HCT116 (cell line): ENCODE measurements at regions not wholly inside any gene's neighbourhood (a gene's known extent, or its start where the extent isn't known, plus 50 kb on each side); places are given as distances from the start of the nearest gene placed in this dataset.

ENCODE experiments used
- ATAC-seq: fragments of 200-7000 bp; cut with Tn5 transposase; 2 replicates; pipeline ENCODE4 v1.9.1; 2020; ENCODE audit warnings: mild to moderate bottlenecking, moderate library complexity
- BruUV-seq: library from RNA; stranded (reverse); fragments of 400-500 nt; replicated peaks from 2 replicates; lab custom pipeline; 2021; lab: Mats Ljungman, UMichigan
- CTCF ChIA-PET: fragments of 300-600 bp; sonication (Branson Sonifier 250); formaldehyde crosslinking; loops from one replicate; lab custom pipeline; 2021; ENCODE audit warnings: antibody characterized with exemption; lab: Charles Lee
- POLR2A ChIA-PET: fragments of 300-600, 350-600 bp; sonication (Branson Sonifier 250); formaldehyde crosslinking; loops from one replicate; lab custom pipeline; 2021; ENCODE audit warnings: antibody characterized with exemption; lab: Charles Lee
- RAD21 ChIA-PET, 2 experiments: fragments of 300-600 bp; sonication (Branson Sonifier 250); formaldehyde crosslinking; loops; one replicate each; lab custom pipeline; 2023; ENCODE audit warnings: low total read pairs in 2 of 2; ENCODE audit not compliant: uncharacterized antibody in 2 of 2, unreplicated experiment in 2 of 2, low non-redundant PET in 1 of 2; lab: Charles Lee
- DNase-seq: peaks from one replicate; pipeline ENCODE4 v3.0.0-alpha.2; 2010; ENCODE audit warnings: low read depth, low spot score
- H2AFZ ChIP-seq: fragments of 200-600 bp; shearing (Covaris generic), sonication (generic); 2 replicates; pipeline ENCODE4 v1.6.1; 2017; ENCODE audit warnings: low read depth, mixed run types, mixed read lengths, antibody characterized with exemption, low read length; ENCODE audit not compliant: poor library complexity, severe bottlenecking
- H3K27ac ChIP-seq: 2 replicates; pipeline ENCODE4 v1.5.1; 2012; ENCODE audit warnings: low read depth, low read length
- H3K27me3 ChIP-seq: fragments of 200-600 bp; sonication (generic); 2 replicates; pipeline ENCODE4 v1.6.1; 2016; ENCODE audit warnings: mixed run types, low read length, mixed read lengths; ENCODE audit not compliant: insufficient read depth
- H3K36me3 ChIP-seq, 2 experiments: fragments of 200-500 bp in 1 of 2; fragments of 200-600 bp in 1 of 2; sonication (Bioruptor generic) in 1 of 2; sonication (generic) in 1 of 2; 2 replicates each; pipeline versions ENCODE4 v1.5.1 to v1.6.1; 2014 to 2016; ENCODE audit warnings: low read length in 2 of 2, inconsistent platforms in 1 of 2, mixed read lengths in 1 of 2, mixed run types in 1 of 2; ENCODE audit not compliant: insufficient read depth in 2 of 2, control insufficient read depth in 1 of 2
- H3K4me1 ChIP-seq, 2 experiments: fragments of 200-600 bp in 1 of 2; sonication (generic) in 1 of 2; 2 replicates each; pipeline versions ENCODE4 v1.5.1 to v1.6.1; 2012 to 2017; ENCODE audit warnings: low read length in 2 of 2, inconsistent platforms in 1 of 2, mild to moderate bottlenecking in 1 of 2, mixed read lengths in 1 of 2, mixed run types in 1 of 2, moderate library complexity in 1 of 2; ENCODE audit not compliant: insufficient read depth in 2 of 2, control insufficient read depth in 1 of 2
- H3K4me2 ChIP-seq: fragments of 200-600 bp; sonication (generic); 2 replicates; pipeline ENCODE4 v1.6.1; 2017; ENCODE audit warnings: mixed run types, low read length, mixed read lengths
- H3K4me3 ChIP-seq, 2 experiments: fragments of 200-600 bp in 1 of 2; sonication (generic) in 1 of 2; replicated peaks in 1 of 2; 2 replicates each; pipeline ENCODE4 v1.5.1; 2011 to 2016; ENCODE audit warnings: low read length in 2 of 2, control low read depth in 1 of 2, low read depth in 1 of 2, mild to moderate bottlenecking in 1 of 2, mixed read lengths in 1 of 2, mixed run types in 1 of 2
- H3K79me2 ChIP-seq: fragments of 200-600 bp; sonication (generic); 2 replicates; pipeline ENCODE4 v1.6.1; 2017; ENCODE audit warnings: mild to moderate bottlenecking, mixed run types, low read length, moderate library complexity, mixed read lengths; ENCODE audit not compliant: insufficient read depth
- H3K9ac ChIP-seq: fragments of 200-600 bp; sonication (generic); 2 replicates; pipeline ENCODE4 v1.6.1; 2016; ENCODE audit warnings: low read length, mixed read lengths
- H3K9me2 ChIP-seq: fragments of 200-600 bp; sonication (generic), shearing (Covaris generic); 2 replicates; pipeline ENCODE4 v1.6.1; 2017; ENCODE audit warnings: mixed run types, mild to moderate bottlenecking, moderate library complexity; ENCODE audit not compliant: insufficient read depth
- H3K9me3 ChIP-seq, 2 experiments: fragments of 200-500 bp in 1 of 2; fragments of 200-600 bp in 1 of 2; sonication (Bioruptor generic) in 1 of 2; sonication (generic) in 1 of 2; 2 replicates each; pipeline ENCODE4 v1.6.1; 2014 to 2017; ENCODE audit warnings: low read length in 2 of 2, mixed read lengths in 2 of 2, inconsistent platforms in 1 of 2, low read depth in 1 of 2, mild to moderate bottlenecking in 1 of 2, mixed run types in 1 of 2, moderate library complexity in 1 of 2; ENCODE audit not compliant: control insufficient read depth in 1 of 2, insufficient read depth in 1 of 2
- H4K20me1 ChIP-seq: fragments of 200-600 bp; sonication (generic), shearing (Covaris generic); 2 replicates; pipeline ENCODE4 v1.6.1; 2017; ENCODE audit warnings: mixed run types, mild to moderate bottlenecking, moderate library complexity; ENCODE audit not compliant: insufficient read depth
- ATF3 ChIP-seq: IDR thresholded peaks from 2 replicates; pipeline ENCODE4 v1.6.1; 2012
- CEBPB ChIP-seq: IDR thresholded peaks from 2 replicates; pipeline ENCODE4 v1.6.1; 2012; ENCODE audit warnings: low read depth
- CTCF ChIP-seq, 3 experiments: fragments of 200-600 bp in 1 of 3; sonication (generic) in 1 of 3; IDR thresholded peaks in 2 of 3; conservative IDR thresholded peaks in 1 of 3; 2 replicates each; pipeline ENCODE4 v1.5.1; 2012 to 2017; ENCODE audit warnings: low read depth in 2 of 3, low read length in 2 of 3, antibody characterized with exemption in 1 of 3, borderline replicate concordance in 1 of 3, control low read depth in 1 of 3, mild to moderate bottlenecking in 1 of 3, mixed read lengths in 1 of 3, mixed run types in 1 of 3, moderate library complexity in 1 of 3; ENCODE audit not compliant: insufficient read depth in 1 of 3
- EZH2 ChIP-seq: fragments of 200-600 bp; sonication (generic); IDR thresholded peaks from 2 replicates; pipeline ENCODE4 v1.6.1; 2017; ENCODE audit warnings: antibody characterized with exemption, mixed run types
- POLR2A ChIP-seq: IDR thresholded peaks from 2 replicates; pipeline ENCODE4 v1.7.0; 2011; ENCODE audit warnings: borderline replicate concordance; ENCODE audit not compliant: insufficient read depth, insufficient read length; ENCODE audit errors: extremely low read depth
- POLR2AphosphoS5 ChIP-seq: IDR thresholded peaks from 2 replicates; pipeline ENCODE4 v1.6.1; 2011; ENCODE audit warnings: mild to moderate bottlenecking, low read depth, low read length, moderate library complexity
- REST ChIP-seq: IDR thresholded peaks from 2 replicates; pipeline ENCODE4 v1.6.1; 2012; ENCODE audit warnings: low read depth
- ZNF274 ChIP-seq: fragments of 200-500 bp; sonication (Bioruptor generic); IDR thresholded peaks from 2 replicates; pipeline ENCODE4 v1.6.1; 2014; ENCODE audit warnings: mild to moderate bottlenecking, low read depth, low read length, inconsistent platforms
- intact Hi-C: fragments of 100-400 bp; cut with micrococcal nuclease; formaldehyde crosslinking; loops from 2 replicates; pipeline ENCODE4 v1.10.0; 2022

GRCh38 chr7:41328544-41328943 lies 374.3 kb downstream of the INHBA start:
- no peaks in the 10 kb centered on the region for H3K27me3 ChIP-seq
- intact Hi-C loops, result no loop called here
- CTCF ChIA-PET, result no interaction called here
- BruUV-seq, result no TSS peak
- no peaks in the 10 kb centered on the region for H3K9me3 ChIP-seq
- H3K79me2 ChIP-seq, result no peaks in the 10 kb centered on the region
- no peak overlapping the region for H3K9ac ChIP-seq
- no peak overlapping the region for H3K4me3 ChIP-seq
- H3K36me3 ChIP-seq, result no peaks in the 10 kb centered on the region
- H2AFZ ChIP-seq, result no peak overlapping the region
- no peaks in the 10 kb centered on the region for H4K20me1 ChIP-seq
- H3K4me2 ChIP-seq, result no peak overlapping the region
- H3K4me1 ChIP-seq, result no peaks in the 10 kb centered on the region
- no peak overlapping the region for H3K27ac ChIP-seq
- no peak for DNase-seq
- no peaks in the 10 kb centered on the region for H3K9me2 ChIP-seq
- RAD21 ChIA-PET, result no interaction called here
- TF ChIP-seq REST (no peak), EZH2 (no peak), POLR2AphosphoS5 (no peak), ATF3 (no peak), POLR2A (no peak), ZNF274 (no peak), CTCF (IDR thresholded peaks at IDR 0.05 in 2 of 3, conservative IDR thresholded peaks at IDR 0.05 in 1 of 3; ENCODE audit: borderline replicate concordance in 1 of 3, insufficient read depth in 1 of 3, low read depth in 2 of 3, low read length in 2 of 3) (no peak), CEBPB (no peak)
- ATAC-seq, result no peak
- POLR2A ChIA-PET, result no interaction called here
